GM06990 (cell line): ENCODE measurements at regions not wholly inside any gene's neighbourhood (a gene's known extent, or its start where the extent isn't known, plus 50 kb on each side); places are given as distances from the start of the nearest gene placed in this dataset.

Source experiments
- DNase-seq: peaks from one replicate; pipeline ENCODE4 v3.0.0-alpha.2; 2011; ENCODE audit not compliant: insufficient read length; ENCODE audit errors: extremely low read depth
- H3K27me3 ChIP-seq: replicated peaks from 2 replicates; pipeline ENCODE4 v1.6.0; 2011; ENCODE audit warnings: low read length; ENCODE audit not compliant: control insufficient read depth, insufficient read depth
- H3K36me3 ChIP-seq: 2 replicates; pipeline ENCODE4 v1.5.1; 2011; ENCODE audit warnings: low read length; ENCODE audit not compliant: control insufficient read depth, insufficient read depth
- H3K4me3 ChIP-seq: replicated peaks from 2 replicates; pipeline ENCODE4 v1.5.1; 2011; ENCODE audit warnings: low read depth, mild to moderate bottlenecking, control low read depth, low read length
- TF ChIP-seq, protein P1 (sequence below): IDR thresholded peaks from 2 replicates; pipeline ENCODE4 v1.5.1; 2011; ENCODE audit warnings: low read length, control low read depth, mild to moderate bottlenecking, inconsistent platforms; ENCODE audit not compliant: insufficient read depth, poor library complexity, severe bottlenecking

DNA sequence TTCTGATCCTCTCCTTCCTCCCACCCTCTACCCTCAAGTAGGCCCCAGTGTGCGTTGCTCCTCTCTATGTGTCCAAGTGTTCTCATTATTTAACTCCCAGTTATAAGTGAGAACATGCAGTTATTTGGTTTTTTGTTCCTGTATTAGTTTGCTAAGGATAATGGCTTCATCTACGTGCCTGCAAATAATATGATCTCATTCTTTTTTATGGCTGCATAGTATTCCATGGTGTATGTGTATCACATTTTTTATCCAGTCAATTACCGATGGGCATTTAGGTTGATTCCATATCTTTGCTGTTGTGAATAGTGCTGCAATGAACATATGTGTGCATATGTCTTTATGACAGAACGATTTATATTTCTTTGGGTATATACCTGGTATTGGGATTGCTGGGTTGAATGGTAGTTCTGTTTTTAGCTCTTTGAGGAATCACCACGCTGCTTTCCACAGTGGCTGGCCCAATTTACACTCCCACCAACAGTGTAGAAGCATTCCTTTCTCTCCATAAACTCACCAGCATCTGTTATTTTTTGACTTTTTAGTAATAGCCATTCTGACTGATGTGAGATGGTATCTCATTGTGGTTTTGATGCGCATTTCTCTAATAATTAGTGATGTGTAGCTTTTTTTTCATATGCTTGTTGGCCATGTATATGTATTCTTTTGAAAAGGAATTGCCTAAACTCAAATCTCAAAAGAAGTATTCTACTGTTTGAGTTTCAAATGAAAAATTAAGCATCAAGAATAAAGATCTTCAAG lies 116.9 kb downstream of the ETS2 start:
- TF ChIP-seq, protein P1, sequence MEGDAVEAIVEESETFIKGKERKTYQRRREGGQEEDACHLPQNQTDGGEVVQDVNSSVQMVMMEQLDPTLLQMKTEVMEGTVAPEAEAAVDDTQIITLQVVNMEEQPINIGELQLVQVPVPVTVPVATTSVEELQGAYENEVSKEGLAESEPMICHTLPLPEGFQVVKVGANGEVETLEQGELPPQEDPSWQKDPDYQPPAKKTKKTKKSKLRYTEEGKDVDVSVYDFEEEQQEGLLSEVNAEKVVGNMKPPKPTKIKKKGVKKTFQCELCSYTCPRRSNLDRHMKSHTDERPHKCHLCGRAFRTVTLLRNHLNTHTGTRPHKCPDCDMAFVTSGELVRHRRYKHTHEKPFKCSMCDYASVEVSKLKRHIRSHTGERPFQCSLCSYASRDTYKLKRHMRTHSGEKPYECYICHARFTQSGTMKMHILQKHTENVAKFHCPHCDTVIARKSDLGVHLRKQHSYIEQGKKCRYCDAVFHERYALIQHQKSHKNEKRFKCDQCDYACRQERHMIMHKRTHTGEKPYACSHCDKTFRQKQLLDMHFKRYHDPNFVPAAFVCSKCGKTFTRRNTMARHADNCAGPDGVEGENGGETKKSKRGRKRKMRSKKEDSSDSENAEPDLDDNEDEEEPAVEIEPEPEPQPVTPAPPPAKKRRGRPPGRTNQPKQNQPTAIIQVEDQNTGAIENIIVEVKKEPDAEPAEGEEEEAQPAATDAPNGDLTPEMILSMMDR, result no peak

DNA sequence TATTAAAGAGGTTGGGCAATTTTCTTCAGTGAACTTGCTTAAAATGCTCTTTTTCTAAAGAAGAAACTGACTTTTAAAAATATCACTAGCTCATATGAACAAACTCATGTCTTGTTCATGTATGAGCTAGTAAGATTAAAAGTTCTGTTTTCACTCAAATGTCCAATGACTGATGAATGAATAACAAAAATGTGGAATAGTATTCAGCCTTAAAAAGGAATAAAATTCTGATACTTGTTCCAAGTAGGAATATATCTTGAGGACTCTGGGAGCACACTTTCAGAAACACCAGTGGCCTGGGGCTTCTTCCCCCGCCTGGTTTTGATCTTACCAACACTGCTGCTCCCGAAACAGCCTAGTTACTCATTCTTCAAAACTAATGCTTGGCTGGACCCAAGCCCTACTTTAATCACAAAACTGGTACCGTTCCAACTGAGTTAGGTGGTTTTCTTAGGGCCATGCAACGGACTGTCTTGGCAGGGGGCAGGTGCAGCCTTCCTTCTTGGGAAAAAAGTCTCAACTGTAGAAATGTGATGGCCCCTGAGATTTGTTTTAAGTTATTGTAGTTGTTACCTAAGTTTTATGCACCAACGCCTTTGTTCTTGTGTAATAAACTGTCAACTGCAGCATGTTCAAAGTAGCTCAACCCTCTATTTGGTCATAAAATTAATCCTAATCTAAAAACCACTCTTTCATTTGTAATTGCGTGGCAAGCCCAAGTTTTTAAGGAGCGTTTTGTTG lies 116.0 kb downstream of the ETS2 start:
- H3K36me3 ChIP-seq, result no peaks in the 10 kb centered on the region
- H3K4me3 ChIP-seq, result no peak overlapping the region
- H3K27me3 ChIP-seq, result no peaks in the 10 kb centered on the region
- TF ChIP-seq, protein P1, result no peak
- DNase-seq, result no peak

More for the DNA sequence above, 116.9 kb downstream of the ETS2 start:
- no peaks in the 10 kb centered on the region for H3K36me3 ChIP-seq
- no peaks in the 10 kb centered on the region; the same call in 1 of the 2 replicates for H3K27me3 ChIP-seq
- DNase-seq, result no peak
- H3K4me3 ChIP-seq, result no peak overlapping the region

DNA sequence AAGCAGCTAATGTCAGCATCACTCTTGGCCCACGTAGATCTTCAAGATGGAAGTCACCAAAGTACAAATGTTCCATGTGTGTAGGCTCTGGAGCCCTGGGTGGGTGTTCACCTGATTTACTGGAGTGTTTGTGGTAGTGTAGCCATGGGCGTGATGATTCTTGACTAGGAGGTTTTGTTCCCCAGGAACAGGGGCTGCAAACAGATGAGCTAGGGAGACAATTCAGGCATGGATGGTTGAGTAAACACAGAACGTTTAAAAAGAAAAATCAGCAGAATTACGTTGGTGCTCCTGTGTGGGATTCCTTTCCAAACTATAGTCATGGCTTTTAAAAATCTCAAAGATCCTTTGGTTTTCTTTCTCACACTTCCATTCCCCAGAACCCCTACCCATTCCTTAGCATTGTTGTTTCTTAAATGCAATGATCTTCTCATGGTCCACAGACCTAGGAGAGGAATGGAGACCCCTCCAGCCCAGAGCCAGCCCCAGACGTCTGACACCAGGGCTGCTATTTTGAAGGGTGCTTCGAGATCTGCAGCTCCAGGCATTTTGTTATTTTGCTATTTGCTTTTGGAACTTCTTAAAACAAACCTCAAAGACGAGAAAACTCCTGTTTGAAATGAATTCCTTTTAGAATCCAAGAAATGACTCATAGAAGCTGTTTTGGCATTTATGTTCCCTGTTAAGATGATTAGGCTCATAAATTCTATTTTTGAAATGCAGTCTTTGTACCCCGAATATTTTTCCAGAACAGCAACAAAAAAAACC lies 115.1 kb downstream of the ETS2 start:
- no peak for DNase-seq
- H3K27me3 ChIP-seq, result no peaks in the 10 kb centered on the region
- no peak overlapping the region for H3K4me3 ChIP-seq
- no peaks in the 10 kb centered on the region for H3K36me3 ChIP-seq
- TF ChIP-seq, protein P1, result no peak

DNA sequence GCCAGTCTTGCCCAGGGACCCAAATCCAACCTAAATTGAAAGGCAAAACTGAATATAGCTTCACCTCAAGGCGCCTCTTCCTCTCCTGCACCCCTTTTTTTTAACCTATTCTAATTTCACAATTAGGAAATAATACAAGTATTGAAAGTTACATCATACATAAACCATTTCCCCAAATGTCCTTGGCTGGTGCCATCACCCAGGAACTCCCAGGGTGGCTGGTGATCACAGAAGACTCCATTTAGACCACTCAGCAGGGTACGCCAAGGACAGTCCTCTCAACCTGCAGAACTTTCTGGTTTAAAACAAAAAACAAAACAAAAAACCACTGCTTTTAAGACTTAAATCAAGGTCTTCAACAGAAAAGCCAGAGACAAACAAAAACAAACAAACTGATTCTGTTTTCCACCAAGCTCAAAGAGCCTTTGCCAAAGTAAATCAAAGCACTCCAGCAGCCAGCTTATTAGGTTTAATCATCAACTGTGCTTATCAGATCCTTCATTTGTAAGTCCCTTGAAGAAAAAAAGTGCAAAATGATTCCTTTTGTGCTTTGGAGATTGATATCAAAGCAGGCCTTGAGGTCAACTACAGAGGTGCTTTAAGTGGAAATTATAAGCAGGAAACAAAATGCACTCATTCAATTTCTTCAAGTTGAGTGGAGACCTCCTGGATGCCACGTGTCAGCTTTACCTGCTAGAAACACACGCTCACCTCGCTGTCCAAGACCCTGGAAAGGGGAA lies 113.0 kb downstream of the ETS2 start:
- no peak overlapping the region for H3K4me3 ChIP-seq
- H3K27me3 ChIP-seq, result no peaks in the 10 kb centered on the region
- H3K36me3 ChIP-seq, result no peaks in the 10 kb centered on the region
- TF ChIP-seq, protein P1, result no peak
- DNase-seq, result no peak

DNA sequence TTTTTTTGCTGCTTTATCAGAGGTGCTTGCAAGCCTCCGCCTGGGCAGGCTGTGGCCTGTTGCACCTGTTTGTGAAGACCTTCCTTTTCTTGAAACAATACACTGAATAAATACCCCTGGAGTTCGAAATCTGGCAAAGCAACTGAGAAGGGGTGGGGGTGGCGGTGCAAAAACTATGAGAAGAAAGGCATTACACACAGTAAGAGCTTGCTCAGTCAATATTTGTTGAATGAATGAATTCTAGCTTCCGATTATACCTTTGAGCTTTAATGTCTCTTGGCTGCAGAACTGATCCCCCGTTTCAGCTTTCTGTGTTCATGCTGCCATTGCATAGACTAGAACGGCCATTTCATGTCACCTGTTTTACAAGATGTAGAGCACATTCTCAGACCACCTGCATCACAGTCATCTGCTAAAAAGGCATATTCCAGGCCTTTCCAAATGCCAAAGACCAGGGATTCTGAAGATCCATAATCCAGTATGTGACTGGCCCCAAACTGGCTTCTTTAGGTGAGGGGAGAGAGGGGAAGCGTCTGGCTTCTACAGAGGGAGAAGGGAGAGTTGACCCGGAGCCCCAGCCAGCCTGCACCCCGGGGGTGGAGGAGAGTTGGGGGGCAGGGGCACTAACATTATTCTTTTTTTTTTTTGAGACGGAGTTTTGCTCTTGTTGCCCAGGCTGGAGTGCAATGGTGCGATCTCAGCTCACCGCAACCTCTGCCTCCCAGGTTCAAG lies 111.5 kb downstream of the ETS2 start:
- H3K4me3 ChIP-seq, result no peak overlapping the region
- no peak for DNase-seq

More for the DNA sequence above, 111.5 kb downstream of the ETS2 start:
- Histone ChIP-seq H3K36me3 (no peaks in the 10 kb centered on the region), H3K27me3 (no peaks in the 10 kb centered on the region)
- TF ChIP-seq, protein P1, result no peak
